ENCODE measurements at regions not wholly inside any gene's neighbourhood (a gene's known extent, or its start where the extent isn't known, plus 50 kb on each side); places are given as distances from the start of the nearest gene placed in this dataset.
"Not testable (repeated sequence)": the region's sequence is repeated elsewhere in the genome, so short reads cannot be mapped to it uniquely, and the experiment has no call there.

GRCh38 chr2:95686056-95686825, 94.4 kb downstream of the TRIM43 start:
- not testable (repeated sequence) for DNase-seq (ENCODE audit: low spot score)

GRCh38 chr2:95687852-95688251, 96.1 kb downstream of the TRIM43 start:
- DNase-seq (ENCODE audit: low spot score), result not testable (repeated sequence)

- DNase-seq (ENCODE audit: low spot score), result not testable (repeated sequence)
Measured at GRCh38 chr2:95691210-95691609, 99.4 kb downstream of the TRIM43 start.

GRCh38 chr2:95693071-95693846, 101.5 kb downstream of the TRIM43 start:
- not testable (repeated sequence) for DNase-seq (ENCODE audit: low spot score)

GRCh38 chr2:95695613-95696012, 103.8 kb downstream of the TRIM43 start:
- DNase-seq (ENCODE audit: low spot score), result no peak

- DNase-seq (ENCODE audit: low spot score), result no peak
Measured at GRCh38 chr2:95698146-95698545, 106.3 kb downstream of the TRIM43 start.

GRCh38 chr2:95699201-95700184, 107.7 kb downstream of the TRIM43 start:
- not testable (repeated sequence) for DNase-seq (ENCODE audit: low spot score)

- DNase-seq (ENCODE audit: low spot score), result no peak
Measured at GRCh38 chr2:95700519-95700918, 108.7 kb downstream of the TRIM43 start.

GRCh38 chr2:95702471-95702870, 110.7 kb downstream of the TRIM43 start:
- no peak for DNase-seq (ENCODE audit: low spot score)

- DNase-seq (ENCODE audit: low spot score), result not testable (repeated sequence)
Measured at GRCh38 chr2:95707161-95707560, 115.4 kb downstream of the TRIM43 start.

GRCh38 chr2:95707837-95708236, 116.0 kb downstream of the TRIM43 start:
- DNase-seq (ENCODE audit: low spot score), result no peak

- DNase-seq (ENCODE audit: low spot score), result no peak
Measured at GRCh38 chr2:95709831-95710230, 118.0 kb downstream of the TRIM43 start.

- DNase-seq (ENCODE audit: low spot score), result not testable (repeated sequence)
Measured at GRCh38 chr2:95713470-95714177, 121.8 kb downstream of the TRIM43 start.

GRCh38 chr2:95714398-95714797, 122.6 kb downstream of the TRIM43 start:
- not testable (repeated sequence) for DNase-seq (ENCODE audit: low spot score)

- DNase-seq (ENCODE audit: low spot score), result no peak
Measured at GRCh38 chr2:95719473-95720060, 127.8 kb downstream of the TRIM43 start.

GRCh38 chr2:95721726-95722125, 129.9 kb downstream of the TRIM43 start:
- DNase-seq (ENCODE audit: low spot score), result no peak

GRCh38 chr2:95722131-95722697, 130.4 kb downstream of the TRIM43 start:
- no peak for DNase-seq (ENCODE audit: low spot score)

- not testable (repeated sequence) for DNase-seq (ENCODE audit: low spot score)
Measured at GRCh38 chr2:95723627-95724210, 131.9 kb downstream of the TRIM43 start.

GRCh38 chr2:95725191-95725590, 133.4 kb downstream of the TRIM43 start:
- DNase-seq (ENCODE audit: low spot score), result not testable (repeated sequence)

- not testable (repeated sequence) for DNase-seq (ENCODE audit: low spot score)
Measured at GRCh38 chr2:95725677-95726076, 133.9 kb downstream of the TRIM43 start.
